GM21717 (cell line): ENCODE measurements at regions not wholly inside any gene's neighbourhood (a gene's known extent, or its start where the extent isn't known, plus 50 kb on each side); places are given as distances from the start of the nearest gene placed in this dataset.

ENCODE experiments used
- ATAC-seq: cut with Tn5 transposase; IDR thresholded peaks from one replicate; pipeline ENCODE4 v1.9.1; 2021; ENCODE audit warnings: mild to moderate bottlenecking, moderate library complexity; ENCODE audit not compliant: unreplicated experiment

- ATAC-seq = no peak
Observed at GRCh38 chr17:69761767-69762321, 313.2 kb upstream of the KCNJ16 start.

- ATAC-seq = no peak
Observed at GRCh38 chr17:69762359-69762758, 312.7 kb upstream of the KCNJ16 start.

GRCh38 chr17:69762766-69763165 lies 312.3 kb upstream of the KCNJ16 start:
- no peak for ATAC-seq

- ATAC-seq = no peak
Observed at GRCh38 chr17:69763503-69763902, 311.5 kb upstream of the KCNJ16 start.

GRCh38 chr17:69764146-69764545 lies 310.9 kb upstream of the KCNJ16 start:
- ATAC-seq = no peak

GRCh38 chr17:69769050-69769449 lies 306.0 kb upstream of the KCNJ16 start:
- ATAC-seq = no peak

- no peak for ATAC-seq
Observed at GRCh38 chr17:69773081-69773480, 301.9 kb upstream of the KCNJ16 start.

GRCh38 chr17:69779378-69780214 lies 295.4 kb upstream of the KCNJ16 start:
- ATAC-seq = no peak

GRCh38 chr17:69783865-69784264 lies 291.2 kb upstream of the KCNJ16 start:
- no peak for ATAC-seq

GRCh38 chr17:69788957-69789356 lies 286.1 kb upstream of the KCNJ16 start:
- no peak for ATAC-seq

GRCh38 chr17:69796078-69796477 lies 278.9 kb upstream of the KCNJ16 start:
- no peak for ATAC-seq

GRCh38 chr17:69800870-69801269 lies 274.2 kb upstream of the KCNJ16 start:
- no peak for ATAC-seq

GRCh38 chr17:69801368-69801767 lies 273.7 kb upstream of the KCNJ16 start:
- ATAC-seq = no peak

GRCh38 chr17:69802045-69802740 lies 272.8 kb upstream of the KCNJ16 start:
- no peak for ATAC-seq

- ATAC-seq = no peak
Observed at GRCh38 chr17:69809331-69809730, 265.7 kb upstream of the KCNJ16 start.

- ATAC-seq = no peak
Observed at GRCh38 chr17:69810326-69810965, 264.6 kb upstream of the KCNJ16 start.

- no peak for ATAC-seq
Observed at GRCh38 chr17:69812240-69812837, 262.7 kb upstream of the KCNJ16 start.

- no peak for ATAC-seq
Observed at GRCh38 chr17:69814031-69814430, 261.0 kb upstream of the KCNJ16 start.

GRCh38 chr17:69815406-69815805 lies 259.6 kb upstream of the KCNJ16 start:
- ATAC-seq = no peak

GRCh38 chr17:69818467-69818866 lies 256.6 kb upstream of the KCNJ16 start:
- no peak for ATAC-seq
